ENCODE measurements at regions not wholly inside any gene's neighbourhood (a gene's known extent, or its start where the extent isn't known, plus 50 kb on each side); places are given as distances from the start of the nearest gene placed in this dataset.

DNA sequence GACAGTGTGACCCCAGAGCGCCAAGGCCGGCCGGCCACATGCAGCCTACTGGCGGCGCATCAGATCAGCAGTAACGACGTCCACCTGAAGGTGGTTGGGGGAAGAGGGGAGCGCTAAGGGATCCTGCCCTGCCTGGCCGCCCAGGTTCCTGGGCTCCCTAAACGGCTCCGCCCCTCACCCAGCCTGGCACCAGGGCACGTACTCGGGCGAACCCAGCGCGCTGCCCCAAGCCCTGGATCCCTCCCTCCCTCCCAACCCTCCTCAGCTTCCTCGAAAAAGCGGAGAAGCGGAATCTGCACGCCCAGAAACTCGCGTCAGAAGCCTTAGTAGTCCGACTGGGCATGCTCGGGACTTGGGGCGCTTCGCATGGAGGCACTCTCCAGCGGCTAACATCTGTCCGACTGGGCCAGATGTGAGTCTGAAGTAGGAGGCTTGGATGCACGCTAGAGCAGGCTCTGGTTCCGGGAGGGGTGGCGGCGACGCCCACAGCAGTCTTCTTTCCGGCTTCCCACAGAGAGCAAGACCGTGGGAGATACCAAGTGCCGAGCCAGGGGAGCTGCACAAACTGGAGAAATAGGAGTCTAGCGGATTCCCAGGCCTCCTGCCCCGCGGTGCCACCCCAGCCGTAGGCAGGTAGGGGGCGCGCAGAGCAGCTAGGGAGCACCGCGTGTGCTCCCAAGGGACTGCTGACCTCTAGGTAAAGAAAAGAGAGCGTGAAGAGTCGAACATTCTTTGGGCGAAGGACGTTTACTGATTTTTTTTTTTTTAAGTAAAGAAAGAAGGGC lies 114.3 kb upstream of the TEX13C start (continued):
- TF ChIP-seq CBX8 (IDR thresholded peaks at IDR 0.05; ENCODE audit: borderline replicate concordance, low read depth, low read length) (no peak), SAP30 (IDR thresholded peaks at IDR 0.05; ENCODE audit: insufficient read depth, insufficient replicate concordance, low read length) (no peak), JUND (IDR thresholded peaks at IDR 0.05; ENCODE audit: low read length) (peak; percentile 9; the same call in 1 of the 2 replicates)

All from H1 (cell line).